Activated naive CD4-positive, alpha-beta T cell treated with anti-CD3 and anti-CD28 coated beads, Interleukin-2, amount 50 U/mL, for 72 hours (primary cell): ENCODE measurements at regions not wholly inside any gene's neighbourhood (a gene's known extent, or its start where the extent isn't known, plus 50 kb on each side); places are given as distances from the start of the nearest gene placed in this dataset.

Source experiments
- ATAC-seq, 2 donors: fragments of 150-1000 bp; cut with Tn5 transposase; 2 replicates each; pipeline ENCODE4 v1.10.0; 2021; ENCODE audit warnings: mild to moderate bottlenecking in 2 of 2, moderate library complexity in 2 of 2
- DNase-seq, 2 donors: peaks; one replicate each; pipeline ENCODE4 v3.0.0; 2021 to 2022; ENCODE audit warnings: low spot score in 2 of 2
- H3K27ac Mint-ChIP-seq, 2 donors: one replicate each; pipeline ENCODE4 v1.8.0; 2022; ENCODE audit warnings: mild to moderate bottlenecking in 2 of 2, mixed read lengths in 2 of 2
- H3K36me3 Mint-ChIP-seq, 2 donors: one replicate each; pipeline ENCODE4 v1.8.0; 2022; ENCODE audit warnings: mixed read lengths in 2 of 2
- H3K9me3 Mint-ChIP-seq, 2 donors: one replicate each; pipeline ENCODE4 v1.8.0; 2022; ENCODE audit warnings: mixed read lengths in 2 of 2

DNA sequence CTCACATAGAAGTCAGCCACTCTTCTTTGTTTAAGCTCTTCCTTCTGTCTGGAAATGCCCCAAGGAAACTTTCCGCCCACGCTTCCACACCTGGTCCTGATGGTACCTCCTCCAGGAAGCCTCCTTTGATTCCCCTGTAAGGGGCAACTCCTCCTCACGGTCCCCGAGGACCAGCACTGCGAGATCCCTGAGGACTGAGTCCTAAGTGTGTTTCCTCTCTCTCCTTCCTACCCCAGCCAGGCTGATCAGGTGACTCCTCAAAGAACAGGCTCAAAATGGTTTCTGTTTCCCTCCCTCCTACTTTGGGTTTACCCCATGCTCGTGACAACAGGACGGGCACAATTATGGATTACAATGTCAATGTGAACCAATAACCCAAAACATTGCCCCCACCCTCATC, 63.0 kb upstream of the MED9 start:
- H3K27ac Mint-ChIP-seq = peak overlapping the region in 1 of 2 donors; percentile 26
- no peak for ATAC-seq
- peaks cover 3 to 13% of the 10 kb centered on the region in 2 donors for H3K9me3 Mint-ChIP-seq
- peaks cover 0 to 7% of the 10 kb centered on the region in 2 donors for H3K36me3 Mint-ChIP-seq
- DNase-seq = no peak

DNA sequence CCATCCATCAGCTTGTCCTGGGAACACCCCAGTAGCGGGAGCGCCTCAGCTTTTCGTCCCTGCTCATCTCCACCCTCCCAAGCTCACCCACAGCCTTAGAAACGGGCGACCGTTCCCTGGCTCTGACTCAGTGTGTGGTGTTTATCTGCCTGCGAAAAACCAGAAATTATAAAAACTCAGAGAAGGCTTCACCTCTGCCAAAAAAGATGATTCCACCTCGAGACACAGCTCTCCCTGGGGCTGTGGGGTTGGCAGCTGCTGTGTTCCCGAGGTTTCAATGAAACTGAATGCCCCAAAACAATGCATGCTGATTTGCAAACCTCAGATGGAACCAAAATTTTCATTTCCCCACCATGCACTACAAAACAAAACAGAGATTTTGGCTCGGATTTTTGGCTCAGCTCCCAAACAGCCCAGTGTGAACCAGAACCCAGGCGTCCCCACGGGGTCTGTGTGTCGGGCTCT, 62.4 kb upstream of the MED9 start:
- Mint-ChIP-seq H3K36me3 (peaks cover 0 to 7% of the 10 kb centered on the region in 2 donors), H3K27ac (no peak overlapping the region), H3K9me3 (peaks cover 3 to 13% of the 10 kb centered on the region in 2 donors)
- ATAC-seq (no peak), DNase-seq (no peak)

GRCh38 chr17:17415006-17415405, 61.8 kb upstream of the MED9 start:
- ATAC-seq (no peak), DNase-seq (no peak)
- no peak overlapping the region for H3K27ac Mint-ChIP-seq
- peaks cover 0 to 7% of the 10 kb centered on the region in 2 donors for H3K36me3 Mint-ChIP-seq
- peaks cover 3 to 13% of the 10 kb centered on the region in 2 donors for H3K9me3 Mint-ChIP-seq

DNA sequence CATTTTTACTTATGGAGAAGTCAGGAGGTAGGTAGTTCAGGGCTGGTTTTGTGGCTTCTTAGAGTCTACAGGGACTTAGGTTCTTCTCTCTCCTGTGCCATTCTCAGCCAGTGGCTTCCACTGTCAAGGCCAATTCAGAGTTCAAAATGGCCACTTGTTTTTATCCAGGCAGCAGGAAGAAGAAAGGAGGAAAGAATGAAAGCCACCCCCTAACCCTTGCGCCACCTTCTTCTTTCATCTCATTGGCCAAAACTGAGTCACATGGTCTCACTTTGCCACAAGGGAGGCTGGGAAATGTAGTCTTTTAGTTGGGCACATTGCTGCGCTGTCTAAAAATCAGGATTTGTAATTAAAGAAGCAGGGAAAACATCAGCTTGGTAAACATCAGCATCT, 60.8 kb upstream of the MED9 start:
- DNase-seq = peak in 1 of 2 donors; percentile 42
- peak; percentile 72 to 82 for ATAC-seq
- peaks cover 0 to 7% of the 10 kb centered on the region in 2 donors for H3K36me3 Mint-ChIP-seq
- peaks cover 3 to 13% of the 10 kb centered on the region in 2 donors for H3K9me3 Mint-ChIP-seq
- peak overlapping the region; percentile 4 to 57 for H3K27ac Mint-ChIP-seq

DNA sequence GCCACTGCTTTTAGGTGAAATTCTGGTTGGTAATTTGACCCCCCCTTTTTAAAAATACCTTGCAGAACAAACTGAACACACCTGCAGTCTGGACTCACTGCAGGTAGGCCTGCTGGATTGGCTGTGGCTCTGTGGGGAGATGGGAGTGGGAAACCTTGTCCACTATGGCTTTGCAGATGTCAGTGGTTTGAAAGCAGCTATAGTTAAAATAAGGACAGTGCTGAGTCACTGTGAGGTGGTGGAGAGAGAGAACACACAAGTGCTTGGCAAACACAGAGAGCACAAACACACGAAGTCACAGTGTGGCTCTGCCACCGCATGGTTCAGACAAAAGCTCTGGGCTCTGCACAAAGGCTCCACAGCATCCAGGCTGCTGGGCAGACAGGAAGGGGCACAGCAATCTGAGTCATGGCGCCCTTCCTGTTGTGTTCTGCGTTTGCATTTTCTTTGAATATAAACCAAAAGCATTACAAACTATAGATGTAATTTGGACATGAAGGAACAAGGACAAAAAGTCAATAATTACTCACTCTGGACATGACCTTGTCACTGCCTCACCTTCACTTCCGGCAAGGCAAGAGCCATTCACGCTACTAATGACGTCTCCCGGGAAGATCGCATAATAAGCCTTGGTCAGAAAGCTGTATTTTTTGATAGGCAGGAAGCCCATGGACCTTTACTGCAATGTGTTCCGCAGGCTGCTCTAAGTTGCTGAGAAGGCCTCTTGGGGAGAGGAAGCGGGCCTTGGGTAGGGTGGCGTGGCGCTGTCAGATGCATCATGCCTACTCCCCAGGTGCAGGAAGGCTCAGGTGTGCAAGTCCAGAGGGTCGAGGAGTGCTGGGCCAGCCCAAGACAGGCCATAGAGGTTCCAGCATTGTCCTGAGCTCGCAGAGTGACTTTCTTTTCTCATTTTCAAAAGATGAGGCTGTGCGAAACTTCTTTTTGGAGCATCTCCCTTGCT, 60.1 kb upstream of the MED9 start:
- peak; percentile 66 to 83 for ATAC-seq
- peak overlapping the region; percentile 57 to 85 for H3K27ac Mint-ChIP-seq
- H3K9me3 Mint-ChIP-seq = peaks cover 3 to 13% of the 10 kb centered on the region in 2 donors
- no peak for DNase-seq
- H3K36me3 Mint-ChIP-seq = peaks cover 0 to 7% of the 10 kb centered on the region in 2 donors

DNA sequence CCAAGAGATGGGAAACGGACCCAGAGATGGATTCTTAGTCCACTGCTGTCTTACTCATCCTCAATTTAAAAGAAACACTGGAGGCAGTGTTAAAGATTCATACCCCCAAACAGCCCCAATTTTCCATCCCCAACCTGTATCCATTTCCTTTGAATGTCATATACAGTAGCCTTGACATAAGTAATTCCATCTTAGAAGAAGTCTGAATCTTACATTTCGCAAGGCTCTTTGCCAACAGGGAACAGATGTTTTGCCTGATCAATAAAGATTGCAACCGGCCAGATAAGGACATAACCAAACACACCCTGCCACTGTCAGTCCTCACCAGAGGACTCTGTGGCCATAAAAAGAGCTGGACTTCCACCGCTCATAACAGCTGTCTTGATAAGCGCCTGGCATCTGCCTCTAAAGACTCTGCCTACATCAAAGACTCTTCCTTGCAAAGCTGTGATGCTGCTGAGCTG, 59.0 kb upstream of the MED9 start:
- H3K9me3 Mint-ChIP-seq = peaks cover 3 to 18% of the 10 kb centered on the region in 2 donors
- DNase-seq = no peak
- no peak for ATAC-seq
- H3K36me3 Mint-ChIP-seq = peaks cover 0 to 7% of the 10 kb centered on the region in 2 donors
- no peak overlapping the region for H3K27ac Mint-ChIP-seq

GRCh38 chr17:17419166-17419565, 57.6 kb upstream of the MED9 start:
- ATAC-seq (no peak), DNase-seq (no peak)
- Mint-ChIP-seq H3K36me3 (peaks cover 0 to 7% of the 10 kb centered on the region in 2 donors), H3K9me3 (peaks cover 3 to 14% of the 10 kb centered on the region in 2 donors), H3K27ac (no peak overlapping the region)

- ATAC-seq = no peak
Observed at GRCh38 chr17:17419631-17420030, 57.2 kb upstream of the MED9 start.

DNA sequence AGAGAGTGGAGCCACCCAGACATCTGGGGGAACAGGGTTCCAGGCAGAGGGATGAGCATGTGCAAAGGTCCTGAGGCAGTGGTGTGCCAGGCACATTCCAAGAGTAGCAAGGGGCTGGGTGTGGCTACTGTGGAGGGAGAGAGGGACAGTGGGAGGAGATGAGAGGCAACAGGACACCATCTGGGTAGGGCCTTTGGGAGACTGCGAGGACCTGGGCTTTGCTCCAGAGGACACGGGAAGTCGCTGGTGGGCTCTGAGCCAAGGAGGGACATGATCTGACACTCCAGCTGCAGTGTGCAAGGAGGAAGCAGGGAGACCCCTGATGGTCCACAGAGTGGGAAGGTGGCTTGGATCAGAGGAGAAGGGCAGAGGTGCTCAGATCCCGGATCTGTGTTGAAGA, 56.7 kb upstream of the MED9 start:
- H3K27ac Mint-ChIP-seq = no peak overlapping the region
- peaks cover 3 to 14% of the 10 kb centered on the region in 2 donors for H3K9me3 Mint-ChIP-seq
- H3K36me3 Mint-ChIP-seq = peaks cover 0 to 7% of the 10 kb centered on the region in 2 donors
- no peak for ATAC-seq
- DNase-seq = no peak

More at GRCh38 chr17:17419631-17420030, 57.2 kb upstream of the MED9 start:
- H3K36me3 Mint-ChIP-seq = peaks cover 0 to 7% of the 10 kb centered on the region in 2 donors
- H3K9me3 Mint-ChIP-seq = peaks cover 3 to 14% of the 10 kb centered on the region in 2 donors
- DNase-seq = no peak
- no peak overlapping the region for H3K27ac Mint-ChIP-seq

- Mint-ChIP-seq H3K9me3 (peaks cover 3 to 14% of the 10 kb centered on the region in 2 donors), H3K27ac (no peak overlapping the region), H3K36me3 (peaks cover 0 to 7% of the 10 kb centered on the region in 2 donors)
- DNase-seq (no peak), ATAC-seq (no peak)
Observed at GRCh38 chr17:17420561-17421269, 56.1 kb upstream of the MED9 start.

GRCh38 chr17:17421346-17422216, 55.2 kb upstream of the MED9 start:
- Mint-ChIP-seq H3K27ac (no peak overlapping the region), H3K36me3 (peaks cover 0 to 4% of the 10 kb centered on the region in 2 donors), H3K9me3 (peaks cover 2 to 13% of the 10 kb centered on the region in 2 donors)
- no peak for DNase-seq
- no peak for ATAC-seq

DNA sequence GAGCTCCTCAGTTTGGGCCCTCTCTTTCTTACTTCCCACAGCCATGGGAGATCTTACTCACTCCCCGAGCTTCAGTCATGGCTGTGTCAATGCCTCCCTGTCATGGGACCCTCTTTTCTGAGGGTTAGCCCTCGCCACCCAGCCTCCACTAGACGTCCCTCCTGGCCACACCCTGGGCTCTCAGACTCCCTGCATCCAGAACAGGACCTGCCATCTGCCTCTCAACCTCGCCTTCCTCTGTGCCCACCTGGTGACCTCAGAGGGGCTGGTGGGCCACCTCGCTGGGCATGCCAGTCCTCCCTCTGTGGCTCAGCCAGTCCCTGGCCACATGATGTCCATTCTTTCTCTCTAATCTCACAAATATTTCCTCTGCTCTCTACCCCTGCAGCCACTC, 54.6 kb upstream of the MED9 start:
- Mint-ChIP-seq H3K36me3 (no peaks in the 10 kb centered on the region), H3K27ac (no peak overlapping the region), H3K9me3 (peaks cover 0 to 7% of the 10 kb centered on the region in 2 donors)
- DNase-seq (peak in 1 of 2 donors; percentile 33), ATAC-seq (no peak)

DNA sequence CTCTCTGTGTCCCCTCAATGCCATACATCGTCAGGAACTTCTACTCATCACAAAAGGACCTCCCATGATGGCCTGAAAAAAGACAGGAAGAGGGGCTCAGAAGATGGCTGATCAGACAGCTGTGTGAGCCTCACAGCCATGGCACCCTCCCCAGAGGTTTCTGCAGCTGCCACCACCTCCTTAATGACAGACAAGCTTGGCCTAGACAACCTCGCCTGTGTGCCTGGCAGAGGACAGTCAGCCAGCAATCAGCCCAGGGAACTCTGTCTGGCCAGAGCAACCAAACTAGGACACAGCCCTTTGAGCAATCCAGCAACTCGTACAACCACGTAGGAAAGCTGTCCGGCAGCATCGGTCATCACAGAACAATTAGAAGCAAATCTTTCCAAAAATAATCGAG, 54.2 kb upstream of the MED9 start:
- peaks cover 0 to 5% of the 10 kb centered on the region in 2 donors for H3K9me3 Mint-ChIP-seq
- ATAC-seq = no peak
- no peaks in the 10 kb centered on the region for H3K36me3 Mint-ChIP-seq
- no peak overlapping the region for H3K27ac Mint-ChIP-seq
- no peak for DNase-seq

GRCh38 chr17:17423656-17424055, 53.1 kb upstream of the MED9 start:
- Mint-ChIP-seq H3K9me3 (peaks cover 0 to 5% of the 10 kb centered on the region in 2 donors), H3K36me3 (no peaks in the 10 kb centered on the region), H3K27ac (no peak overlapping the region)
- ATAC-seq = no peak
- no peak for DNase-seq

- no peak for DNase-seq
- no peak for ATAC-seq
- no peak overlapping the region for H3K27ac Mint-ChIP-seq
- peaks cover 0 to 5% of the 10 kb centered on the region in 2 donors for H3K9me3 Mint-ChIP-seq
- H3K36me3 Mint-ChIP-seq = no peaks in the 10 kb centered on the region
Observed at GRCh38 chr17:17424552-17424951, 52.2 kb upstream of the MED9 start.

GRCh38 chr17:17425005-17425404, 51.8 kb upstream of the MED9 start:
- peaks cover 0 to 5% of the 10 kb centered on the region in 2 donors for H3K9me3 Mint-ChIP-seq
- H3K27ac Mint-ChIP-seq = no peak overlapping the region
- no peaks in the 10 kb centered on the region for H3K36me3 Mint-ChIP-seq
- no peak for ATAC-seq
- no peak for DNase-seq
